HEK293T (cell line): ENCODE measurements at regions not wholly inside any gene's neighbourhood (a gene's known extent, or its start where the extent isn't known, plus 50 kb on each side); places are given as distances from the start of the nearest gene placed in this dataset.
"Not testable (repeated sequence)": the region's sequence is repeated elsewhere in the genome, so short reads cannot be mapped to it uniquely, and the experiment has no call there.

Source experiments
- ARNT ChIP-seq: fragments of 450-650 bp; IDR thresholded peaks from 2 replicates; pipeline ENCODE4 v1.6.1; 2017; ENCODE audit warnings: mild to moderate bottlenecking
- BHLHE40 ChIP-seq: fragments of 450-650 bp; IDR thresholded peaks from 2 replicates; pipeline ENCODE4 v1.6.1; 2016; ENCODE audit warnings: mild to moderate bottlenecking, moderate library complexity, borderline replicate concordance
- CTBP1 ChIP-seq: fragments of 450-650 bp; IDR thresholded peaks from 2 replicates; pipeline ENCODE4 v1.6.1; 2016; ENCODE audit warnings: borderline replicate concordance
- ELF4 ChIP-seq: fragments of 450-650 bp; IDR thresholded peaks from 2 replicates; pipeline ENCODE4 v1.6.1; 2017; ENCODE audit warnings: antibody characterized with exemption
- FOXK2 ChIP-seq: fragments of 450-650 bp; IDR thresholded peaks from 2 replicates; pipeline ENCODE4 v1.6.1; 2016; ENCODE audit warnings: mild to moderate bottlenecking
- FOXM1 ChIP-seq: fragments of 450-650 bp; IDR thresholded peaks from 2 replicates; pipeline ENCODE4 v1.6.1; 2017; ENCODE audit warnings: mild to moderate bottlenecking, borderline replicate concordance
- HDGF ChIP-seq: fragments of 450-650 bp; IDR thresholded peaks from 2 replicates; pipeline ENCODE4 v1.6.1; 2017; ENCODE audit warnings: antibody characterized with exemption, borderline replicate concordance
- LEF1 ChIP-seq: fragments of 450-650 bp; IDR thresholded peaks from 2 replicates; pipeline ENCODE4 v1.6.1; 2017; ENCODE audit warnings: mild to moderate bottlenecking, borderline replicate concordance
- SP1 ChIP-seq: fragments of 450-650 bp; IDR thresholded peaks from 2 replicates; pipeline ENCODE4 v1.6.1; 2017
- SUZ12 ChIP-seq: fragments of 450-650 bp; IDR thresholded peaks from 2 replicates; pipeline ENCODE4 v1.6.1; 2016; ENCODE audit warnings: mild to moderate bottlenecking
- TARDBP ChIP-seq: fragments of 450-650 bp; IDR thresholded peaks from 2 replicates; pipeline ENCODE4 v1.6.1; 2016
- ZNF384 ChIP-seq: fragments of 450-650 bp; IDR thresholded peaks from 2 replicates; pipeline ENCODE4 v1.6.1; 2016
- TF ChIP-seq, protein P1 (sequence below): fragments of 450-650 bp; IDR thresholded peaks from 2 replicates; pipeline ENCODE4 v1.6.1; 2016

DNA sequence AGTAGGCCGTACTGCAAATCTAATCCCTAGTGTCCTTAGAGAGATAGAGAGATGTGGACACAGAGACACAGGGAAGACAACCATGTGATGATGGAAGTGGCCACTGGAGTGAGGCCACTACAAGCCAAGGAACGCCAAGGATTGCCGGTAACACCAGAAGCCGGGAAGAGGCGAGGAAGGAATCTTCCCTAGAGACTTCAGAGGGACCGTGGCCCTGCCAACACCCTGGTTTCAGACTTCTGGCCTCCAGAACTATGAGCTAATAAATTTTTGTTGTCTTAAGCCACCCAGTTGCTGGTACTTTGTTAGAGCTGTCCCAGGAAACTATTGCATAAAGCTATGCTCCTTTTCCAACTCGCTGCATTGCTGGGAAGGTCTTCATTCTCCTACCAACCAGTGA, 70.3 kb upstream of the ZDHHC15 start:
- not testable (repeated sequence) for TF ChIP-seq SUZ12, HDGF, FOXM1, ZNF384, SP1, FOXK2, ELF4, LEF1, CTBP1, ARNT, BHLHE40, TARDBP
- TF ChIP-seq, protein P1, sequence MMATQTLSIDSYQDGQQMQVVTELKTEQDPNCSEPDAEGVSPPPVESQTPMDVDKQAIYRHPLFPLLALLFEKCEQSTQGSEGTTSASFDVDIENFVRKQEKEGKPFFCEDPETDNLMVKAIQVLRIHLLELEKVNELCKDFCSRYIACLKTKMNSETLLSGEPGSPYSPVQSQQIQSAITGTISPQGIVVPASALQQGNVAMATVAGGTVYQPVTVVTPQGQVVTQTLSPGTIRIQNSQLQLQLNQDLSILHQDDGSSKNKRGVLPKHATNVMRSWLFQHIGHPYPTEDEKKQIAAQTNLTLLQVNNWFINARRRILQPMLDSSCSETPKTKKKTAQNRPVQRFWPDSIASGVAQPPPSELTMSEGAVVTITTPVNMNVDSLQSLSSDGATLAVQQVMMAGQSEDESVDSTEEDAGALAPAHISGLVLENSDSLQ = not testable (repeated sequence)
